CD4-positive, alpha-beta T cell treated with Interleukin-6 for 4 hours (primary cell): ENCODE measurements at regions not wholly inside any gene's neighbourhood (a gene's known extent, or its start where the extent isn't known, plus 50 kb on each side); places are given as distances from the start of the nearest gene placed in this dataset.
"Not testable (repeated sequence)": the region's sequence is repeated elsewhere in the genome, so short reads cannot be mapped to it uniquely, and the experiment has no call there.

Source experiments
- DNase-seq: peaks from one replicate; pipeline ENCODE4 v3.0.0-alpha.2; 2020; ENCODE audit warnings: mixed read lengths

DNA sequence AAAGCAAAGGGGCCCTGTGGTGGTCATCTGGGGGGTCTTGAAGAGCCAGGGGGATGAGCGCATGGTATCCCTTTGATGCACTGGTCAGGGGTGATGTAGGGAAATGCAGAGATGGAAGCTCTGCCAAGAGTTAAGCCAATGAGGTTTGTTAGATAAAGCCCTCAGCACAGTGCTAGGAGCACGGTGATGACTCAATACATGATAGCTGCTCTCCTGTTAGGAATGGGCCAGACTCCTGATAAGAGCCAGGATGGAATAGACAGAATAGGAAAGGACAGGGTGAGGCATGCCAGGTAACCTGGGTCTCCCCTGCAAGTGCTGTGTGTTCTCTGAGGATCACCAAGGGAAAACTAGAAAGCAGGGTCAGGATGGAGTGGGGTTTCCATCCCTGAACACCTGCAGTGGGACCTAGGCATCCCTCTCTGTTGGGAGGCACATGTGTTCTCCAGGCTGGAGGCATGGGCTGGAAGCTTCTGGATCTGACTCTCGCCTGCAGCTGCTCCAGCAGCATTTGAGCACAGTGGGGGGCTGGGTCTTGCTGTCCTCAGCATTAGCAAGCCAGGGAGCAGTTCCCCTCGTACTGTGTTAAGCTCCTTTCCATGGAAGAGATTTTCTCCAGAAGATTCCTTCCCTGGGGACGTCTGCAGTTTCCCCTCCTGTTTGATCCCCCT is 71.8 kb upstream of the TIAM2 start:
- no peak for DNase-seq

DNA sequence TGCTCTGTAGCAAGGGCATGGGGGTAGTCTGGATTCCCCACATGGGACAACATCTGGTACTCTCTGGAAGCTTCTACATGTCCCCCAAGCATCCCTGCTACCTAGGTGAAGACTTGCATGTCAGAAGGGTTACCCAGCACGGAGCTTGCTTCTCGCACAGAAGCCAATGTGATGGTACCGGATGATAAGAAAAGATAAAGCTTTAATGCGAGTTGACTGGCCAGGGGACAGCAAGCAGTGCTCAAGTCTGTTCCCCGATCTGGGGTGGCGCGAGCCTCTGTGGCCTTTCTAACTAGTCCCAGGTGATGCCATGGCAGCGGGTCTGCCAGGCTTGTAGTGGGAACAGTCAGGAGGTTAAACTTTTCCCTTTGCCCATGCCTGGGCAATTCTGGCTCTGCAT is 70.0 kb upstream of the TIAM2 start:
- DNase-seq = no peak

DNA sequence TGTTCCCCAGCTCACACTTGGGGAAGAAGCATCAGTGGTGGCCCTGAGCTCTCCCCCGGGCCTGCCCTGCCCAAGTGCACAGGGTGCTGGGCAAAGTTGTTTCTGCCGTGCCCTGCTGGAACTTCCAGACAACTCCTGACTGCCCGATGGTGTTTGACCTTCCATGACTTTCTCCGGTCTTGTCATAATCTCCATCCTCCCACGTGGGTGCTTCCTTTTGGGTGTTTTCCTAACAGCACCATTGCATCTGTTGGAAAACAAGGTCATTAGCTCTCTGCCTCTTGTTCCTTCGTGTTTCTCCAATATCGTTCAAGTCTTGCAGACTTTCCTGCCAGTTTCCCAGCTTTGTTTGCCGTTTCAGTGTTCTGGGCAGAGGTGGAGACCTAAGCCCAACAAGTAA is 68.7 kb upstream of the TIAM2 start:
- DNase-seq = no peak

DNA sequence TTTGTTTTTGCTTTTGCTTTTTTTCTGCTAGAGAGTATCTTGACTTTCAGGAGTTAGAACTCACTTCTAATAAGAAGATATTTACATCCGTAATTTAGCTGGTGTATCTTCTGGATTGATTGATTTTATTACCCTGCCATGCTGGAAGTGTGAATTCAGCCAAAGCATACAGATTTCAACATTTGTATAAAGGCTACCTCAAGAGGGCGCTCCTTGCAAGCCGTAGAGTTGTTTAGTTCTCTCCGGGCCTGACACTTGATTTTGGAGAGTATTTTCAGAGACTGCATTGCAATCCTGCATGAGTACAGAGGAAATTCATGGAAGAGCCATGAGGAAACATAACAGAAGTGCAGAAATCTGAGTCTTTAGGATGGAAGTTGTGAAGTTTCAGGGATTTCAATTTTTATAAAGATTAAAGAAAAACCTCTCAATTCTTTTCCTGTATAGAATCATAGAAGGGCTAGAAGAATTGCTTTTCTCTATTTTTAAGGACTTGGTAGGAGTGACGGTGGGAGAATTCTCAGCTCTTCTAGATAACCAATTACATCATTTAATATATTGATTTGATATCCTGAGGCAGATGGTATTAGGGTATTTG is 66.7 kb upstream of the TIAM2 start:
- peak; percentile 64 for DNase-seq

DNA sequence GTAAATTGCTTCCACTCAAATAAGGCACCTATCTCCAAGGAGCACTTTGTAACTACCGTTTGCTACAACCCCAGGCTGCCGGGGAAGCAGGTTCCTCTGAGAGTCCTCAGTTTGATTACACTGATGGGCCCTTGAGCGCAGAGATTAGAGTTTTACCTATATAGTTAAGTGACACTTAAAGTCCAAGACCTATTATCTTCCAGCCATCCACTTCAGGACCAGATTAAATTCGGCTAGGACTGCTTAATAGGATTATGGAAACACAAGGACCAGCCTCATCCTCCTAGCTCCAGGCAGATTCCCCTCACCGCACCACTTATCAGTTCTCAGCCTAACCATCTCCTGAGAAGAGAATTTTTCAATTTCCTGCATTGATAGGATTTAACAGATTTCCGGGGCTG is 64.7 kb upstream of the TIAM2 start:
- DNase-seq = no peak

DNA sequence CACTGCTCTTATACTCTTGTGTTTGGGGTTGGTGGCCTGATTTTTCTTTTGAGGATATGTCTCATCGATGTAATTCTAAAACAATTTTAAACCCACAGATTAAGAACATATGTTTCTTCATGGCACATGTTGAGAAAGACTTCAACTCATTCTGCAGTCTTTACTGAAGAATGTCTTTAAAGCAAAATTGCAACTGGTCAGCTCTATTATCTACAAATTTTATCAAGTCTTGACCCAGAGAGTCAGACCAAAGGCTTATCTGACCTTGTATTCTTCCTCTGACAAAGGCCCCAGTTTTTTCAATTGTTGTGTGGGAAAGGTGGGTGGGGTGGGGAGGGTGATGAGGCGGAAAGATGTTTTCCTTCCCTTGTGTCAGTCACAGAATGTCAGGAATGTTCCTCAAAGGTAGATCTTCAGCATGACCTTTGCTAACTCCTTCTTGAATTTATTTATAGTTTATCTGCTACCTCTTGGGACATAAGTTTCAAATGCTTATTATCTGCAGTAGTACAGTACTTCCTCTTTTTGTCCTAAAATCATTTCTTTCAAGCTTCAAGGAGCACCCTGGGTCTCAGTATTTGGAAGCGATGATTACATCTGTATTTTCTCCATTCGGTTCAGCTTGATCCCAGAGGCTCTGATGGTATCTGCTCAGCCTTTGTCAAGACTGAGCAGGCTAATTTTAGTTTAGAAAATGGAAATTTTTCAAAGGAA is 63.2 kb upstream of the TIAM2 start:
- DNase-seq = no peak

DNA sequence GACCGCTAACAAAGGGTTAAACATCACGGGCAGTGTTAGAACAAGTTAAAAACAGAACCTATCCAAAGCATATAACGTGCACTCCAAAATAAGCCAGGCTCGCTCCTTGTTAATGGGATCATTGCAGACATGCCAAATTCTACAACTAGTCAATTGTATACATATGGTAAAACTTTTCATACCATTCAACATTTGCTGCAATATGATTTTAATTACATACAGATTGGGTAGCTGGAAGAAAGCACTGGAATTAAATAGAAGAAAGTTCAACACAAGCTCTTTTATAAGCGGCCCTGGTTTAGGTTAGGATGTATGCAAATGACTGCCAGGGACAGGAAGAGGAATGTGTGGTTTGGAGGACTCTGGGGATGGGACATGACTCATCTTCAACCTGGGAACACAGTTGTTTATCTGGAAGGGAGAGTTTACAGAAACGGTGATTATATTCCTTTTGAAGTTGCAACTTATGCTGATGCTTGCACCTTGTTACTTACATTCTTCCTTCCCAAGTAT is 62.5 kb upstream of the TIAM2 start:
- no peak for DNase-seq

DNA sequence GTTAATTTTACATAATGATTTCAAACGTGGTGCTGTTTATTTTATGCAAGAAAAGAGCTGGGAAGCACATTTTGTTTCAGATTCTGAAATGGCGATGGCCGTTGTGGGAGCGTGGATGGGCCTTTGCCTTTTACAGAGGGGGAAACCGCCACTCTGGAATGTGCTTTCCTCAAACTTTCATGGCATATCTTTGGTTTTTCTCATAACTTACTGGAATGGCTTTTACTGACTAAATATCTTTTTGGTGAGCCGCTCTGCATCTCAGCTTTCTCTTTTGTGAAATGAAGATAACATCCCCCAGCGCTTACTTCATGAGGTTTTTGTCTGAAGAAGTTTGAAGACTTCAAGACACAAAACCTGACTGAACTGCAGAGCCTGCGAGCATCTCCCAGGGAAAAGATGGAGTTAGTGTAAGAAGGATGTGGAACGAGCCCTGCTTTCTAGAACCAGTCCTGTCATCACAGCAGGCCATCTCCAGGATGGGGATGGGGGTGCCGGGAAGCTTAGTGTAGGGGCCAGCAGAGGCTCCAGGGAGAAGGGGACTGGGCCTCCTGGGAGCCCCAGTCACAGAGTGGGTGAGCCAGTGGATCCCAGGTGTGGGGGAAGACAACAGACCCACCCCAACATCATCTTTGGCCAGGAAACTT is 61.8 kb upstream of the TIAM2 start:
- DNase-seq = no peak

DNA sequence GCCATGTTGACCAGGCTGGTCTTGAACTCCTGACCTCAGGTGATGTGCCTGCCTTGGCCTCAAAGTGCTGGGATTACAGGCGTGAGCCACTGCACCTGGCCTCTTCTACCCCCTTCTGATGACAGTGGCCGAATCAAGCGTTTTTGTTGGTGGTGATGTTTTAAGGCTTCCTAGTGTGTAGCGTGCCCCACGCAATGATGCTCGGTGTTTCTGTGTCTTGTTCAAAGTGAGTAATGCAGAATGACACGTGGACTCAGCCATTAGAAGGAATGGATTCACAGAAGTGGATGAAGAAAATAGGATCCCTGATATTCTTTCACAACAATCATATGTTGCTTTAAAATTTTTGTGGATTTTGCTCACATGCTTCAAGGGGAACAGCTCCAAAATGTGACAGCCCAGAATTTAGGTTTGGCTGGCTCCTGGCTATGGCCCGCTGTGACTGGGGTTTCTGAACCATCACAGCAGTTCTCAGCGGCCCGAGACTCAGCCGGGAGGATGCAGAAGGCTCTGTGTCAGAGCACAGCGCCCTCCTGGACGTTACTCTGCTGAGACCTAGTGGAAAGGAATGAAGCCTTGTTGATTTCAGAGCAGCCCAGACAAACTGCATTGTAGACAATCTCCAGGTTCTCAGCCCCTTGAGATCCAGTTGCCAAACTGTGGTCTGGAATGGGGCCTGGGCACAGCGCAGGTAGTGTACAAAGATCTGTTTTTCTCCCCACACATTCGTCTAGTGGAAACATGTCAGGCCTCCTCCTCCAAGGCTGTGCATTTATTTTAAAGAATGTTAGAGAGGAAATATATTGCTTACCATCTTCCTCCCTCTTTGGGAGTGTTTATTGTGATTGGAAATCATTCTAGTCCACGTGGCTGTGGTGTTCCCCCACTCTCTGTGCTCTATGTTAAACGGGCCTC is 57.6 kb upstream of the TIAM2 start:
- DNase-seq = no peak

DNA sequence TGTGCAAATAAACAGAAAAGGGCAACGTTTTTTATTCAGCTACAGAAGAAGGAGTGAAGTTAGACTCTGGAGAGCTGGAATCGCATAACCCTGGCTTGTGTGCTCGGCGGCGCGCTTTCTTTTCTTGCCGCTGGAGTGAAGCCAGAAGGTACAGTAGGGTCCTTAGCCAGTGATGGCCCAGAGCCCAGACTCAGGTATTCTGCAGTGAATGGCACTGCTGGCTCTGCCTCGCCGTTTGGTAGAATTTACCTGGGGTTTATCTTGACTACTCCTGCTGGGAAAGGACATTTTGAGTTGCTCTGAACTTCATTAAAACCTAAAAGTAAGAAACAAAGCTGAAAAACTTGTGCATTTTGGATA is 56.9 kb upstream of the TIAM2 start:
- DNase-seq = no peak

DNA sequence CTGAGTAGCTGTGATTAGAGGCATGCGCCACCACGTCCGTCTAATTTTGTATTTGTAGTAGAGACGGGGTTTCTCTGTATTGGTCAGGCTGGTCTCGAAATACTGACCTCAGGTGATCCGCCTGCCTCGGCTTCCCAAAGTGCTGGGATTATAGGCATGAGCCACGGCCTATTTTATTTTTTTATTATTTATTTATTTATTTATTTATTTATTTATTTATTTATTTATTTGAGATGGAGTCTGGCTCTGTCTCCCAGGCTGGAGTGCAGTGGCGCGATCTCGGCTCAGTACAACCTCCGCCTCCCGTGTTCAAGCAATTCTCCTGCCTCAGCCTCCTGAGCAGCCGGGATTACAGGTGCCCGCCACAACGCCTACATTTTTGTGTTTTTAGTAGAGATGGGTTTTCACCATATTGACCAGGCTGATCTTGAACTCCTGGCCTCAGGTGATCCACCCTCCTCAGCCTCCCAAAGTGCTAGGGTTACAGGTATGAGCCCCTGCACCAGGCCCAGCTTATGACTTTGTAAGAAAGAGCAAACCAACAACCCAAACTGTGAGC is 56.3 kb upstream of the TIAM2 start:
- DNase-seq = not testable (repeated sequence)

DNA sequence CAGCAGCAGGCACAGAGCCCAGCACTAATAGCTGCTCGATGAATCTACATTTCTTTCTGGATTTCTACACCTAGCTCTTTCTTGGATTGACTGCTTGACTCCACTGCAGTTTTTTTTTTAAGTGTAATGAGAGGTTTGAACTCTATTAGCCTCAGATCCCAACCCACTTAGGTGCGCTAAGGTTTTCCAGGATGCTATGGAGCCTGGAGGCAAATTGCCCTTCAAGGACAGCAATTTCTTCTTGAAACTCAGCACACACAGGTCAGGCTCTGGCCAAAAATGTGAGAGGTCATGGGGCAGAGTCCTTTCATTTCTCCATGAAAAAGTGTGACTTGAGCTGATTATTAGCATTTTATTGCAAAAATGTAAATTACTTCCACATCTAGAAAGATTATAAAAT is 52.3 kb upstream of the TIAM2 start:
- DNase-seq = no peak

DNA sequence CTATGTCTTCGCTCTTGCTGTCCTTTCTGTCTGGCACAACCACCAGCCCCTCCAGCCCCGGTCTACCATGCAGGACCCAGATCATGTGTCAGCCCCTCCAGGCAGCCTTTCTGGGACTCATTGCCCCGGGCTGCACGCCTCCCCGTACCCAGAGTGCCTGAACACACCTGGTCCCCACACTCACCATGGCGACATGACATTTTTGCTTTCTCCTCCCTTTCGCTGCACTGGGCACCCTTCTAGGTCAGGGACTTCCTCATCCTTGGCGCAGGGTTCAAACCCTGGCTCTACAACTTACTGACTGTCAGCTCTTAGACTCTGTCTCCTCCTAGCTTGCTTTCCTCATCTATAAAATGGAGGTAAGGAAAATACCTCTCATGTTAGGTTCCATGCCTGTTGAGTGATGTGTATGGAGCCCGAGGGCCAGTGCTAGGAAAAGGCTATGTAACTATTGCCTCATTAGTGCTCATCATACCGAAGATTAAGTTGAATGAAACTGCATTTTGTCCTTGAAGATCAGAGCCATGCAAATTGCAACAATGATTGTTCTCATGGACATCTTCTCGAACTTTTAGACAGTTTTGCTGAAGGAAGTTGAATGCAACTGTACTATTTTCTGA is 49.7 kb upstream of the TIAM2 start:
- no peak for DNase-seq
